K562 (cell line): ENCODE measurements at regions not wholly inside any gene's neighbourhood (a gene's known extent, or its start where the extent isn't known, plus 50 kb on each side); places are given as distances from the start of the nearest gene placed in this dataset.

ENCODE experiments used
- ATAC-seq: fragments of 200-7000 bp; cut with Tn5 transposase; 3 replicates; pipeline ENCODE4 v1.9.1; 2020; ENCODE audit warnings: moderate library complexity
- BruUV-seq: library from RNA; stranded (reverse); fragments of 400-500 nt; replicated peaks from 2 replicates; lab custom pipeline; 2021; lab: Mats Ljungman, UMichigan
- CTCF ChIA-PET: fragments of 300-600 bp; formaldehyde crosslinking; extraction: SDS; loops from one replicate; lab custom pipeline; 2021; ENCODE audit warnings: low intra/inter-chr PET ratio; lab: Yijun Ruan, JAX
- POLR2A ChIA-PET: fragments of 300-600, 350-650 bp; sonication (Branson Sonifier 250); formaldehyde crosslinking; extraction: SDS; loops from one replicate; lab custom pipeline; 2021; ENCODE audit warnings: antibody characterized with exemption, inconsistent platforms; lab: Yijun Ruan, JAX
- DNase-seq, 4 experiments: peaks; one replicate each; pipeline versions ENCODE4 v3.0.0 to v3.0.0-alpha.2; 2011 to 2018; ENCODE audit warnings: low spot score in 3 of 4, mixed read lengths in 3 of 4; ENCODE audit errors: extremely low read depth in 1 of 4
- FAIRE-seq: peaks from 2 replicates; lab custom pipeline; 2011; peaks lifted over from hg19 to GRCh38; lab: Jason Lieb, UNC
- H2AFZ ChIP-seq: 2 replicates; pipeline ENCODE4 v1.6.0; 2011; ENCODE audit warnings: low read depth, low read length, control low read depth, inconsistent platforms
- H3K27ac ChIP-seq: fragments of 200-600 bp; 3 replicates; pipeline ENCODE4 v1.8.0; 2011; ENCODE audit warnings: low read depth, mild to moderate bottlenecking, control low read depth, inconsistent platforms, low read length, moderate library complexity, mixed read lengths; ENCODE audit errors: extremely low read depth
- H3K27me3 ChIP-seq, 2 experiments: fragments of 300-600 bp in 1 of 2; 2 replicates in 1 of 2; 3 replicates in 1 of 2; pipeline versions ENCODE4 v1.6.0 to v1.8.0; 2011; ENCODE audit warnings: inconsistent platforms in 2 of 2, low read length in 2 of 2, mild to moderate bottlenecking in 1 of 2, mixed read lengths in 1 of 2, moderate library complexity in 1 of 2; ENCODE audit not compliant: control insufficient read depth in 2 of 2, insufficient read depth in 2 of 2
- H3K36me3 ChIP-seq: fragments of 300-600 bp; 3 replicates; pipeline ENCODE4 v1.8.0; 2011; ENCODE audit warnings: mild to moderate bottlenecking, low read length, inconsistent platforms; ENCODE audit not compliant: control insufficient read depth, insufficient read depth
- H3K4me1 ChIP-seq, 2 experiments: fragments of 200-600 bp in 1 of 2; replicated peaks in 1 of 2; 2 replicates in 1 of 2; 3 replicates in 1 of 2; pipeline versions ENCODE4 v1.5.1 to v1.8.0; 2011; ENCODE audit warnings: inconsistent platforms in 2 of 2, low read length in 2 of 2, mild to moderate bottlenecking in 1 of 2, mixed read lengths in 1 of 2, moderate library complexity in 1 of 2; ENCODE audit not compliant: control insufficient read depth in 2 of 2, insufficient read depth in 2 of 2
- H3K4me2 ChIP-seq: 2 replicates; pipeline ENCODE4 v1.6.1; 2011; ENCODE audit warnings: low read length, control low read depth, inconsistent platforms, mixed read lengths; ENCODE audit not compliant: insufficient read depth
- H3K4me3 ChIP-seq: fragments of 200-600 bp; sonication (generic), shearing (Covaris generic); 2 replicates; pipeline ENCODE4 v1.5.1; 2016; ENCODE audit warnings: control low read depth, inconsistent platforms
- H3K79me2 ChIP-seq: fragments of 200-600 bp; 3 replicates; pipeline ENCODE4 v1.8.0; 2011; ENCODE audit warnings: low read length, inconsistent platforms; ENCODE audit not compliant: control insufficient read depth, insufficient read depth
- H3K9ac ChIP-seq, 2 experiments: 2 replicates each; pipeline versions ENCODE4 v1.6.0 to v1.6.1; 2011; ENCODE audit warnings: low read depth in 2 of 2, low read length in 2 of 2, control low read depth in 1 of 2, inconsistent platforms in 1 of 2, mild to moderate bottlenecking in 1 of 2, mixed read lengths in 1 of 2; ENCODE audit not compliant: insufficient read depth in 1 of 2
- H3K9me1 ChIP-seq: one replicate; pipeline ENCODE4 v1.6.0; 2011; ENCODE audit warnings: inconsistent platforms, mild to moderate bottlenecking, low read length, moderate library complexity; ENCODE audit not compliant: control insufficient read depth, insufficient read depth
- H3K9me3 ChIP-seq: replicated peaks from 2 replicates; pipeline ENCODE4 v1.5.1; 2011; ENCODE audit warnings: low read depth, low read length, inconsistent platforms; ENCODE audit not compliant: control insufficient read depth, insufficient read depth
- H4K20me1 ChIP-seq: replicated peaks from 2 replicates; pipeline ENCODE4 v1.6.1; 2011; ENCODE audit warnings: low read length, inconsistent platforms, mixed read lengths; ENCODE audit not compliant: control insufficient read depth, insufficient read depth
- DIDO1 ChIP-seq: fragments of 450-650 bp; IDR thresholded peaks from 2 replicates; pipeline ENCODE4 v1.6.1; 2016; ENCODE audit warnings: low read depth, missing biosample characterization, missing genetic modification characterization
- EZH2 ChIP-seq: IDR thresholded peaks from 2 replicates; pipeline ENCODE4 v1.6.1; 2012; ENCODE audit warnings: low read depth, mild to moderate bottlenecking, inconsistent platforms, low read length, borderline replicate concordance
- FOSL1 ChIP-seq: fragments of 200-800 bp; sonication (Bioruptor generic); conservative IDR thresholded peaks from 2 replicates; pipeline ENCODE4 v1.6.1; 2016; ENCODE audit warnings: missing genetic modification characterization, missing compliant biosample characterization
- LARP7 ChIP-seq: fragments of 450-650 bp; IDR thresholded peaks from 2 replicates; pipeline ENCODE4 v1.6.1; 2016
- MCM2 ChIP-seq: fragments of 450-650 bp; IDR thresholded peaks from 2 replicates; pipeline ENCODE4 v1.6.1; 2017; ENCODE audit warnings: low read depth, mild to moderate bottlenecking
- SMARCA5 ChIP-seq: fragments of 450-650 bp; IDR thresholded peaks from 2 replicates; pipeline ENCODE4 v1.6.1; 2016
- WGBS: fragments of 100-300 bp; shearing (Covaris generic); methylation state at CpG from one replicate; pipeline ENCODE4 v1.1.6; 2016; ENCODE audit warnings: low coverage, mixed read lengths; ENCODE audit not compliant: insufficient coverage; ENCODE audit errors: missing lambda C conversion rate; 5-methylcytosine and 5-hydroxymethylcytosine counted together
- in situ Hi-C: fragments of 300-500 bp; cut with MboI; formaldehyde crosslinking; loops from 4 replicates; pipeline ENCODE4 v1.15.0; 2018; ENCODE audit warnings: inconsistent platforms, mixed read lengths
- intact Hi-C: fragments of 100-400 bp; cut with micrococcal nuclease; formaldehyde crosslinking; loops from 2 replicates; pipeline ENCODE4 v1.14.2; 2022
- TF ChIP-seq, protein P1 (sequence below): fragments of 250-450 bp; sonication (Bioruptor Pico); IDR thresholded peaks from 2 replicates; pipeline ENCODE4 v1.8.0; 2022; ENCODE audit warnings: moderate library complexity, mild to moderate bottlenecking, inconsistent platforms
- TF ChIP-seq, protein P2 (sequence below): fragments of 250-450 bp; sonication (Bioruptor Pico); IDR thresholded peaks from 2 replicates; pipeline ENCODE4 v1.4.0; 2020
- TF ChIP-seq, protein P3 (sequence below): fragments of 450-650 bp; IDR thresholded peaks from 2 replicates; pipeline ENCODE4 v1.6.1; 2016; ENCODE audit warnings: low read depth, mild to moderate bottlenecking, moderate library complexity

DNA sequence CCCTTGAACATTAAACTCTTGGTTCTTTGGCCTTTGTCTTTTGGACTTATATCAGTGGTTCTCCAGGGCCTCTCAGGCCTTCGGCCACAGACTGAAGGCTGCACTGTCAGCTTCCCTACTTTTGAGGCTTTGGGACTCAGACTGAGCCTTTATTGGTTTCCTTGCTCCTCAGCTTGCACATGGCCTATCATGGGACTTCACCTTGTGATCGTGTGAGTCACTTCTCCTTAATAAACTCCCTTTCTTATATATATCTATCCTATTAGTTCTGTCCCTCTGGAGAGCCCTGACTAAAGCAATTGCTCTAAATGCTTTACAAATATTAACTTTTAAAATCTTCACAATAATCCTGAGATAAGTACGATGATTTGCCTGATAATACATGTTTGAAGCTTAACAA, 353.6 kb upstream of the TRIB2 start:
- in situ Hi-C loops = no loop called here
- TF ChIP-seq FOSL1 (tag) = peak; percentile 57
- TF ChIP-seq MCM2 = no peak
- Histone ChIP-seq H3K9me1 (no peaks in the 10 kb centered on the region), H3K9ac (no peak overlapping the region), H3K27me3 (no peaks in the 10 kb centered on the region), H2AFZ (no peak overlapping the region), H3K79me2 (no peaks in the 10 kb centered on the region), H3K36me3 (no peaks in the 10 kb centered on the region), H3K27ac (no peak overlapping the region), H3K4me3 (no peak overlapping the region), H3K4me1 (peaks cover 0 to 9% of the 10 kb centered on the region in 2 experiments; a peak in 2 of 5 replicates), H4K20me1 (no peaks in the 10 kb centered on the region), H3K9me3 (no peaks in the 10 kb centered on the region), H3K4me2 (no peak overlapping the region)
- no TSS peak for BruUV-seq
- FAIRE-seq (no peak), DNase-seq (no peak), ATAC-seq (no peak)
- 66% methylated on average over 3 of the region's 3 CpGs for WGBS
- ChIA-PET CTCF (no interaction called here), POLR2A (no interaction called here)
- intact Hi-C loops = no loop called here

DNA sequence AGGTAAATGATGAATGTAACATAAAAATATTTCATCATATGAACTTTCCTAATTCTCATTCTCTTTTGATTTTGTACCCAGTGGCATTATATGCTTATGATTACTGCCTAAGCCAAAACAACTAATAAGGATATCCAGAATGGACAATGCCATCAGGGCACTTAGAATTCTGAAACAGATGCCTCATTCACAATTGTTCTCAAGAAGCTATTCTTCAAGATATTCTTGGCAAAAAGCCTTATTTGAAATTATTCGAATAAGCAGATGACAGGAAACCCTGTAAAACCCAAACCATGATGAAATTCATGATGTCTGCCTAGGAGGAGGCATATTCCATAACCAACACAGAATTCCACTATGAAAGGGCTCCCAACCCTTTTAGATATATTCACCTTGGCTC, 353.2 kb upstream of the TRIB2 start:
- no peaks in the 10 kb centered on the region for H3K9me1 ChIP-seq
- no peaks in the 10 kb centered on the region for H3K27me3 ChIP-seq
- intact Hi-C loops = no loop called here
- ATAC-seq (no peak), DNase-seq (no peak), FAIRE-seq (no peak)
- TF ChIP-seq, protein P1, sequence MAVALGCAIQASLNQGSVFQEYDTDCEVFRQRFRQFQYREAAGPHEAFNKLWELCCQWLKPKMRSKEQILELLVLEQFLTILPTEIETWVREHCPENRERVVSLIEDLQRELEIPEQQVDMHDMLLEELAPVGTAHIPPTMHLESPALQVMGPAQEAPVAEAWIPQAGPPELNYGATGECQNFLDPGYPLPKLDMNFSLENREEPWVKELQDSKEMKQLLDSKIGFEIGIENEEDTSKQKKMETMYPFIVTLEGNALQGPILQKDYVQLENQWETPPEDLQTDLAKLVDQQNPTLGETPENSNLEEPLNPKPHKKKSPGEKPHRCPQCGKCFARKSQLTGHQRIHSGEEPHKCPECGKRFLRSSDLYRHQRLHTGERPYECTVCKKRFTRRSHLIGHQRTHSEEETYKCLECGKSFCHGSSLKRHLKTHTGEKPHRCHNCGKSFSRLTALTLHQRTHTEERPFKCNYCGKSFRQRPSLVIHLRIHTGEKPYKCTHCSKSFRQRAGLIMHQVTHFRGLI (CRISPR knock-in tag) = no peak
- TF ChIP-seq, protein P2, sequence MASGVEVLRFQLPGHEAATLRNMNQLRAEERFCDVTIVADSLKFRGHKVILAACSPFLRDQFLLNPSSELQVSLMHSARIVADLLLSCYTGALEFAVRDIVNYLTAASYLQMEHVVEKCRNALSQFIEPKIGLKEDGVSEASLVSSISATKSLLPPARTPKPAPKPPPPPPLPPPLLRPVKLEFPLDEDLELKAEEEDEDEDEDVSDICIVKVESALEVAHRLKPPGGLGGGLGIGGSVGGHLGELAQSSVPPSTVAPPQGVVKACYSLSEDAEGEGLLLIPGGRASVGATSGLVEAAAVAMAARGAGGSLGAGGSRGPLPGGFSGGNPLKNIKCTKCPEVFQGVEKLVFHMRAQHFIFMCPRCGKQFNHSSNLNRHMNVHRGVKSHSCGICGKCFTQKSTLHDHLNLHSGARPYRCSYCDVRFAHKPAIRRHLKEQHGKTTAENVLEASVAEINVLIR (CRISPR knock-in tag) = no peak
- TF ChIP-seq, protein P3, sequence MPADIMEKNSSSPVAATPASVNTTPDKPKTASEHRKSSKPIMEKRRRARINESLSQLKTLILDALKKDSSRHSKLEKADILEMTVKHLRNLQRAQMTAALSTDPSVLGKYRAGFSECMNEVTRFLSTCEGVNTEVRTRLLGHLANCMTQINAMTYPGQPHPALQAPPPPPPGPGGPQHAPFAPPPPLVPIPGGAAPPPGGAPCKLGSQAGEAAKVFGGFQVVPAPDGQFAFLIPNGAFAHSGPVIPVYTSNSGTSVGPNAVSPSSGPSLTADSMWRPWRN = no peak
- TF ChIP-seq SMARCA5 = no peak
- TF ChIP-seq LARP7 = no peak
- no peak for TF ChIP-seq DIDO1
- 0 out of 2 replicates have a peak, but pooled peaks have one; percentile 3 for TF ChIP-seq FOSL1 (tag)
- TF ChIP-seq EZH2 = no peak
- H4K20me1 ChIP-seq = no peaks in the 10 kb centered on the region
- no peaks in the 10 kb centered on the region for H3K9me3 ChIP-seq
- CTCF ChIA-PET = no interaction called here
- H3K9ac ChIP-seq = no peak overlapping the region
- H3K36me3 ChIP-seq = no peaks in the 10 kb centered on the region
- H3K4me3 ChIP-seq = no peak overlapping the region
- H3K4me1 ChIP-seq = peaks cover 0 to 9% of the 10 kb centered on the region in 2 experiments; a peak in 2 of 5 replicates
- in situ Hi-C loops = no loop called here
- POLR2A ChIA-PET = no interaction called here
- H3K79me2 ChIP-seq = no peaks in the 10 kb centered on the region
- BruUV-seq = no TSS peak
- no peak overlapping the region for H3K4me2 ChIP-seq
- WGBS = 64% methylated on average over 1 of the region's 1 CpG
- H3K27ac ChIP-seq = no peak overlapping the region
- H2AFZ ChIP-seq = no peak overlapping the region
